Gastrocnemius medialis (tissue), 4 donors: ENCODE measurements at regions not wholly inside any gene's neighbourhood (a gene's known extent, or its start where the extent isn't known, plus 50 kb on each side); places are given as distances from the start of the nearest gene placed in this dataset.

Experiments used
- ATAC-seq, 2 donors: fragments of 150-250 bp; one replicate each; pipeline ENCODE4 v1.9.1; 2016
- DNase-seq, 2 donors: peaks; one replicate each; pipeline ENCODE4 v3.0.0-alpha.2; 2019
- H3K27ac ChIP-seq, 4 donors: fragments of 200-600 bp; sonication (generic); 1 replicate in 1 of 4; 2 replicates in 3 of 4; pipeline ENCODE4 v1.5.1; 2016 to 2018; ENCODE audit warnings: mild to moderate bottlenecking in 2 of 4, moderate library complexity in 1 of 4
- H3K27me3 ChIP-seq, 3 donors: fragments of 200-600 bp; sonication (generic) in 2 of 3; 1 replicate in 1 of 3; 2 replicates in 2 of 3; pipeline versions ENCODE4 v1.5.1 to v1.6.0; 2016 to 2019; ENCODE audit warnings: mild to moderate bottlenecking in 1 of 3, moderate library complexity in 1 of 3
- H3K36me3 ChIP-seq, 2 donors: fragments of 200-600 bp; sonication (generic) in 1 of 2; one replicate each; pipeline ENCODE4 v1.5.1; 2017 to 2018
- H3K4me1 ChIP-seq, 2 donors: fragments of 200-600 bp; sonication (generic) in 1 of 2; one replicate each; pipeline ENCODE4 v1.5.1; 2016 to 2017; ENCODE audit warnings: mild to moderate bottlenecking in 2 of 2
- H3K4me3 ChIP-seq, 4 donors: fragments of 200-600 bp; sonication (generic) in 3 of 4; 1 replicate in 1 of 4; 2 replicates in 3 of 4; pipeline ENCODE4 v1.5.1; 2016 to 2019; ENCODE audit warnings: mild to moderate bottlenecking in 2 of 4
- H3K9me3 ChIP-seq, 3 donors: fragments of 200-600 bp; sonication (generic) in 2 of 3; 1 replicate in 1 of 3; 2 replicates in 2 of 3; pipeline ENCODE4 v1.5.1; 2016 to 2019
- CTCF ChIP-seq, 5 experiments: fragments of 450-650 bp in 3 of 5; fragments of 200-600 bp in 2 of 5; sonication (generic) in 2 of 5; IDR thresholded peaks in 4 of 5; conservative IDR thresholded peaks in 1 of 5; 1 replicate in 4 of 5; 2 replicates in 1 of 5; pipeline ENCODE4 v1.5.1; 2016 to 2019; ENCODE audit warnings: antibody characterized with exemption in 5 of 5, mild to moderate bottlenecking in 3 of 5, moderate library complexity in 3 of 5
- POLR2A ChIP-seq, 2 donors: fragments of 450-650 bp; IDR thresholded peaks; one replicate each; pipeline ENCODE4 v1.6.1; 2017; ENCODE audit warnings: antibody characterized with exemption in 2 of 2, mild to moderate bottlenecking in 2 of 2, moderate library complexity in 2 of 2
- in situ Hi-C, 4 donors: fragments of 200-750 bp; cut with MboI; loops; one replicate each; pipeline versions ENCODE4 v1.15.0 to v1.8.0; 2017; ENCODE audit warnings: low sequenced_read_pairs in 4 of 4
- intact Hi-C: fragments of 100-400 bp; cut with DNase I; formaldehyde crosslinking; loops from one replicate; pipeline ENCODE4 v1.15.1; 2023; ENCODE audit warnings: low total_unique reads

- in situ Hi-C loops (no loop called here), intact Hi-C loops (no loop called here)
- ATAC-seq (no peak), DNase-seq (no peak)
- H3K27me3 ChIP-seq, result no peaks in the 10 kb centered on the region
- H3K4me3 ChIP-seq, result no peak overlapping the region
- H3K27ac ChIP-seq, result no peak overlapping the region
- H3K9me3 ChIP-seq, result no peaks in the 10 kb centered on the region
- TF ChIP-seq POLR2A (IDR thresholded peaks at IDR 0.05), result no peak
- TF ChIP-seq CTCF (IDR thresholded peaks at IDR 0.05 in 4 of 5, conservative IDR thresholded peaks at IDR 0.05 in 1 of 5), result no peak
- H3K36me3 ChIP-seq, result no peaks in the 10 kb centered on the region
- no peaks in the 10 kb centered on the region for H3K4me1 ChIP-seq
Observed at GRCh38 chr3:182294696-182295095, 498.6 kb upstream of the ATP11B start.

- H3K27me3 ChIP-seq, result no peaks in the 10 kb centered on the region
- in situ Hi-C loops, result no loop called here
Observed at GRCh38 chr3:182300266-182300665, 493.0 kb upstream of the ATP11B start.

GRCh38 chr3:182303169-182303568, 490.1 kb upstream of the ATP11B start:
- no peak for DNase-seq
- intact Hi-C loops, result no loop called here
- TF ChIP-seq CTCF (IDR thresholded peaks at IDR 0.05 in 4 of 5, conservative IDR thresholded peaks at IDR 0.05 in 1 of 5), result no peak
- TF ChIP-seq POLR2A (IDR thresholded peaks at IDR 0.05), result no peak

More at GRCh38 chr3:182300266-182300665, 493.0 kb upstream of the ATP11B start:
- no peaks in the 10 kb centered on the region for H3K36me3 ChIP-seq
- intact Hi-C loops, result no loop called here
- no peak overlapping the region for H3K27ac ChIP-seq
- no peak for TF ChIP-seq POLR2A (IDR thresholded peaks at IDR 0.05)
- TF ChIP-seq CTCF (IDR thresholded peaks at IDR 0.05 in 4 of 5, conservative IDR thresholded peaks at IDR 0.05 in 1 of 5), result no peak
- no peak overlapping the region for H3K4me3 ChIP-seq
- H3K9me3 ChIP-seq, result no peaks in the 10 kb centered on the region
- ATAC-seq (no peak), DNase-seq (no peak)
- no peaks in the 10 kb centered on the region for H3K4me1 ChIP-seq

GRCh38 chr3:182305881-182306665, 487.2 kb upstream of the ATP11B start:
- in situ Hi-C loops, result no loop called here
- Histone ChIP-seq H3K36me3 (no peaks in the 10 kb centered on the region), H3K4me3 (no peak overlapping the region), H3K27ac (no peak overlapping the region), H3K4me1 (no peaks in the 10 kb centered on the region), H3K9me3 (no peaks in the 10 kb centered on the region), H3K27me3 (no peaks in the 10 kb centered on the region)
- DNase-seq, result no peak
- no peak for TF ChIP-seq CTCF (IDR thresholded peaks at IDR 0.05 in 4 of 5, conservative IDR thresholded peaks at IDR 0.05 in 1 of 5)
- TF ChIP-seq POLR2A (IDR thresholded peaks at IDR 0.05), result no peak
- no peak for ATAC-seq
- intact Hi-C loops, result no loop called here

More at GRCh38 chr3:182303169-182303568, 490.1 kb upstream of the ATP11B start:
- no peaks in the 10 kb centered on the region for H3K27me3 ChIP-seq
- no peak overlapping the region for H3K27ac ChIP-seq
- H3K9me3 ChIP-seq, result no peaks in the 10 kb centered on the region
- H3K4me3 ChIP-seq, result no peak overlapping the region
- no peak for ATAC-seq
- in situ Hi-C loops, result no loop called here
- no peaks in the 10 kb centered on the region for H3K36me3 ChIP-seq
- no peaks in the 10 kb centered on the region for H3K4me1 ChIP-seq
